Fibroblast of upper back skin (primary cell): ENCODE measurements at regions not wholly inside any gene's neighbourhood (a gene's known extent, or its start where the extent isn't known, plus 50 kb on each side); places are given as distances from the start of the nearest gene placed in this dataset.
"Not testable (repeated sequence)": the region's sequence is repeated elsewhere in the genome, so short reads cannot be mapped to it uniquely, and the experiment has no call there.

Experiments
- DNase-seq: peaks from one replicate; pipeline ENCODE4 v3.0.0-alpha.2; 2013

GRCh38 chrX:142804085-142804484 is 221.6 kb upstream of the SPANXN4 start:
- no peak for DNase-seq

DNA sequence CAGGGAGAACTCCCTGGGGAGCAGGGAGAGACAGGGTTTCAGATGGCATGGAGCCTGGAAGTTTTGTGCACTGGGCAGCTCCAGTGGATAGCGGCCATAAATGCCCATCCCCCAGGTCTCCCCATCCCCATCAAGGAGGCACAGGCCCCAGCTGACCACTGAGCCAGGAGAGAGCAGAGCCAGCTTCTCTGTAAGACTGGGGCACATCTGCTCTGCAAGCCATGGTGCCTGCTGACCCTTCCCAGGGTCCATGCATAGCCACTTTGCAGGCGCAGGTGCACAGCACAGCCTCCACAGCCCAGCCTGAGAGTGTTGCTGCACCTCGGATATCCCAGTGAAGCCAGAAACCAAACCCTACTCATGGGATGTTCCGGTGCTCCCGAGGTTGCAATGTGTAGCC is 206.3 kb upstream of the SPANXN4 start:
- DNase-seq = no peak

DNA sequence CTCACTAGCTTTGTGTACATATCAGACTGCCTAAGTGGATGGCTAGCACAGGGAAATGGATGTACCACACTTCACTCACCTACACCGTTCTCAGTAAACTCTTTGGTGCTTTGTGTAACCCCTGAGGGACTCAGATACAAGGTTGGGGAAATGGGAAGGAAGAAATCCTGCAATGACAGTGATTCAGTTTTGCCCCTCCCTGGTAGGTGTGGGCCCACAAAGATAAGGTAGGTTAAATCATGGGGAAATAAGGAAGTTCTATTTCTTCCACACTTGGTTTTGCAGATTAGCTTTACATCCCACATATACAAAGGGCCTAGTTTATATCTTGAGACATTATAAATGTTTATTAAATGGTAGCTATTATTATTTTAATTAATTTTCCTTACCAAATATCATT is 197.6 kb upstream of the SPANXN4 start:
- DNase-seq = no peak

GRCh38 chrX:142831961-142832530 is 193.7 kb upstream of the SPANXN4 start:
- DNase-seq = peak; percentile 50

DNA sequence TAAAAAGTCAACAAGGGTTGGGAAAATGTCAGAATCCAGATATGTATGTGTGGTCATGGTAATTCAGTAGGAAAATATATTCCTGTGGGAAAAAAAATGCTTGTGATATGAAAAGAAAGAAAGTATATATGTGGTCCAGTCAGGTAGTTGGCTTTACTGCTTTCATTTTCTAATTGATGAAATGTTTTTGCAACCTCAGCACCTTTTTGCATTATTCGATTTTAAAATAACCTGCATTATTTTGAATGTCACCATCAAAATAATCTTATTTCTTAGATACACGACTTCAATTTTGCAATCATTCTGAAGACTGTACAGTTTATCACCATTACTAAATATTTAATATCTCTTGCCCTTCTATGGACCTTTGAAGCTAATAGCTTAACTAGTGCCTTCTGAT is 170.8 kb upstream of the SPANXN4 start:
- no peak for DNase-seq

GRCh38 chrX:142860944-142861343 is 164.8 kb upstream of the SPANXN4 start:
- no peak for DNase-seq

DNA sequence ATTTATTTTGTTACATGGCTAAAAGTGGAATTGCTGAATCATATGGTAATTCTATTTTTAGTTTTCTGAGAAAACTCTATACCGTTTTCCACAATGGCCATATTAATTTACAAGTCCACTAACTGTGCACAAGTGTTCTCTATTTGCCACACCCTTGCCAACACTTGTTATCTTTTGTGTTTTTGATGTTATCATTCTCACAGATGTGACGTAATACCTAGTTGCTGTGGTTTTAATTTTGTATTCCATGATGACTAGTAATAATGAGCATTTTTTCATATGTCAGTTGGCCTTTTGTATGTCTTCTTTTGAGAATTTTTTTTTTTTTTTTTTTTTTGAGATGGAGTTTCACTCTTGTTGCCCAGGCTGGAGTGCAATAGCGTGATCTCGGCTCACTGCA is 164.2 kb upstream of the SPANXN4 start:
- DNase-seq = no peak

DNA sequence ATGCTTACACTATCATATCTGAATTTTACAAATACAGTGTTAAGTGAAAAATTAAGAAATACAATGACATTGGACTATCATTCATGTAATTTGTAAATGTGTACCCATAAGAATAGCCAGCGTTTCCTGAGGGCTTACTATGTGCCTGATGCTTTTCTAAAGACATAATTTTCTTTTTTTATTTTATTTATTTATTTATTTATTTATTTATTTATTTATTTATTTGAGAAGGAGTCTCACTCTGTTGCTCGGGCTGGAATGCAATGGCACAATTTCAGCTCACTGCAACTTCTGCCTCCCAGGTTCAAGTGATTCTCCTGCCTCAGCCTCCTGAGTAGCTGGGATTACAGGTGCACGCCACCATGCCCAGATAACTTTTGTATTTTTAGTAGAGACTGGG is 159.5 kb upstream of the SPANXN4 start:
- not testable (repeated sequence) for DNase-seq

- no peak for DNase-seq
These were observed 152.5 kb upstream of the SPANXN4 start for GRCh38 chrX:142873214-142873613.

- DNase-seq = no peak
These were observed 140.8 kb upstream of the SPANXN4 start for GRCh38 chrX:142884881-142885280.

DNA sequence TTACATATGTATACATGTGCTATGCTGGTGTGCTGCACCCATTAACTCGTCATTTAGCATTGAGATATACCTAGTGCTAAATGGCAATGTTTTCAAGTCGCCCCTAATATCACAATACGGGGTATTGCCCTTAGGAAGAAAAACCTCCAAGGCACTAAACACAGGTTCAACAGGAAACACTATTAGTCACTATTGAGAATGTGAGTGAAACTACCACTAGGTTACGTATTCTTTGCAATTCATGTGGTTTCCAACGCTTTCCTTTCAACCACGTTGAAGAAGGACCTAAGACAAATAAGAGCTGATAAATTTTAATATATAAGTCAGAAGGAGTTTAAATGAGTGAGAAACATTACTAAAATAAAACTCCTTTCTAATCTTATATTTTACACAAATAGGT is 134.7 kb upstream of the SPANXN4 start:
- DNase-seq = no peak

DNA sequence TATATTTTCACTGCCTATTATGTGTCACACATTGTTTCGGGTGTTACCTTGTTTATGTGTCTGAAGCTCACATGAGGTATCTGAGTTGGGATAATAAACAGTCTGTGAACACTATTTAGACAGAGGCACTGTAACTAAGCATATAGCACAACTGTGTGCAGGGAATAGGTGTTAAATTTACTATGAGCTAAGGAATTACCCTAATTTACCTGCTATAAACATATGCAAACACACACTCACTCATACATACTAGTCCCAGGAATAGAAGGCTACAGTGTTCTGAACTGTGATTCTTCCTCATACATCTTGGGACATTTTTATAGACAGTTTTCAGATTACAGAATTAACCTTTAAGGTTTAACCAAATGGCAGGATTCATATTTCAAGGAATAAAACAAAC is 127.6 kb upstream of the SPANXN4 start:
- no peak for DNase-seq

DNA sequence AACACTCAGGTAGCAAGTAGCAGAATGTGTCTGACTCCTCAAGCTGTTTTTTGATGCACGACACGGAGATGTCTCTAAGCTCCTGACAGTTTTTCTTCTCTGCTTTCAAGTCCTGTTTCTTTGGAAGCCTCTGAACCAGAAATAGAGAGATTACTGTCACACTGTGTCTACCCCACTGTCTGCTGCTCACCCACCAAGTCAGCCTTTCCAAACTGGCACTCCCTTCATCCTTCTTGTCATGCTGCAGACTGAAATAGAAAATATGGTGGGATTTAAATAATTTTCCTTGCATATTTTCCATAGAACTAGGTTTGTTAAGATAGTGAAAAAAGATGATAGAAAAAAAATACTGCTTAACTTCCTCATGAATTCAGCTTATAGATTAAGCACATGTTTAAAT is 102.5 kb upstream of the SPANXN4 start:
- no peak for DNase-seq

GRCh38 chrX:142938793-142939192 is 86.9 kb upstream of the SPANXN4 start:
- no peak for DNase-seq

DNA sequence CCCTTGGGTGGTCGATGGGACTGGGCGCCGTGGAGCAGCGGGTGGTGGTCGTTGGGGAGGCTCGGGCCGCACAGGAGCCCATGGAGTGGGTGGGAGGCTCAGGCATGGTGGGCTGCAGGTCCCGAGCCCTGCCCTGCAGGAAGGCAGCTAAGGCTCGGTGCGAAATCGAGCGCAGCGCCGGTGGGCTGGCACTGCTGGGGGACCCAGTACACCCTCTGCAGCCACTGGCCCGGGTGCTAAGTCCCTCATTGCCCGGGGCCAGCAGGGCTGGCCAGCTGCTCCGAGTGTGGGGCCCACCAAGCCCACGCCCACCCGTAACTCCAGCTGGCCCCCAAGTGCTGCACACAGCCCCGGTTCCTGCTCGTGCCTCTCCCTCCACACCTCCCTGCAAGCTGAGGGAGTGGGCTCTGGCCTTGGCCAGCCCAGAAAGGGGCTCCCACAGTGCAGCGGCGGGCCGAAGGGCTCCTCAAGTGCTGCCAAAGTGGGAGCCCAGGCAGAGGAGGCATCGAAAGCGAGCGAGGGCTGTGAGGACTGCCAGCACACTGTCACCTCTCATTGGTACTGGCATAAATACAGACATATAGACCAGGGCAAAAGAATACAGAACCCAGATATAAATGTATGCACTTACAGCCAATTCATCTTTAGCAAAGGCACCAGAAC is 53.5 kb upstream of the SPANXN4 start:
- not testable (repeated sequence) for DNase-seq
